ENCODE measurements at regions not wholly inside any gene's neighbourhood (a gene's known extent, or its start where the extent isn't known, plus 50 kb on each side); places are given as distances from the start of the nearest gene placed in this dataset.

GRCh38 chrX:45756557-45756956 lies 555.9 kb upstream of the DIPK2B start:
- Mint-ChIP-seq H3K9me3 (no peaks in the 10 kb centered on the region), H3K4me1 (ENCODE audit: low read depth) (peaks cover 43% of the 10 kb centered on the region), H3K27ac (peak overlapping the region; percentile 49), H3K4me3 (peak overlapping the region; percentile 17), H3K36me3 (ENCODE audit: low read depth) (peaks cover 16% of the 10 kb centered on the region), H3K27me3 (ENCODE audit: low read depth) (no peaks in the 10 kb centered on the region)

- peaks cover 12% of the 10 kb centered on the region for H3K36me3 Mint-ChIP-seq (ENCODE audit: low read depth)
- no peaks in the 10 kb centered on the region for H3K9me3 Mint-ChIP-seq
- peak overlapping the region; percentile 48 for H3K4me3 Mint-ChIP-seq
- no peaks in the 10 kb centered on the region for H3K27me3 Mint-ChIP-seq (ENCODE audit: low read depth)
- H3K27ac Mint-ChIP-seq, result peak overlapping the region; percentile 73
- peaks cover 40% of the 10 kb centered on the region for H3K4me1 Mint-ChIP-seq (ENCODE audit: low read depth)
Measured at GRCh38 chrX:45755703-45756102, 555.0 kb upstream of the DIPK2B start.

- Mint-ChIP-seq H3K36me3 (ENCODE audit: low read depth) (peaks cover 14% of the 10 kb centered on the region), H3K9me3 (no peaks in the 10 kb centered on the region), H3K27ac (no peak overlapping the region), H3K4me3 (no peak overlapping the region), H3K27me3 (ENCODE audit: low read depth) (no peaks in the 10 kb centered on the region), H3K4me1 (ENCODE audit: low read depth) (peaks cover 31% of the 10 kb centered on the region)
Measured at GRCh38 chrX:45751156-45751555, 550.5 kb upstream of the DIPK2B start.

- H3K9me3 Mint-ChIP-seq, result no peaks in the 10 kb centered on the region
- no peaks in the 10 kb centered on the region for H3K27me3 Mint-ChIP-seq (ENCODE audit: low read depth)
- H3K4me3 Mint-ChIP-seq, result no peak overlapping the region
- H3K36me3 Mint-ChIP-seq (ENCODE audit: low read depth), result peaks cover 15% of the 10 kb centered on the region
- H3K4me1 Mint-ChIP-seq (ENCODE audit: low read depth), result peaks cover 29% of the 10 kb centered on the region
- H3K27ac Mint-ChIP-seq, result no peak overlapping the region
Measured at GRCh38 chrX:45750639-45751038, 550.0 kb upstream of the DIPK2B start.

- H3K36me3 Mint-ChIP-seq (ENCODE audit: low read depth), result peaks cover 20% of the 10 kb centered on the region
- no peaks in the 10 kb centered on the region for H3K27me3 Mint-ChIP-seq (ENCODE audit: low read depth)
- peak overlapping the region; percentile 62 for H3K27ac Mint-ChIP-seq
- H3K9me3 Mint-ChIP-seq, result no peaks in the 10 kb centered on the region
- peak overlapping the region; percentile 36 for H3K4me3 Mint-ChIP-seq
- H3K4me1 Mint-ChIP-seq (ENCODE audit: low read depth), result peaks cover 28% of the 10 kb centered on the region
Measured at GRCh38 chrX:45749375-45749774, 548.7 kb upstream of the DIPK2B start.

- Mint-ChIP-seq H3K27ac (no peak overlapping the region), H3K27me3 (ENCODE audit: low read depth) (no peaks in the 10 kb centered on the region), H3K4me3 (no peak overlapping the region), H3K9me3 (no peaks in the 10 kb centered on the region), H3K4me1 (ENCODE audit: low read depth) (peaks cover 28% of the 10 kb centered on the region), H3K36me3 (ENCODE audit: low read depth) (peaks cover 22% of the 10 kb centered on the region)
Measured at GRCh38 chrX:45748369-45748774, 547.7 kb upstream of the DIPK2B start.

GRCh38 chrX:45747905-45748304 lies 547.2 kb upstream of the DIPK2B start:
- peaks cover 22% of the 10 kb centered on the region for H3K36me3 Mint-ChIP-seq (ENCODE audit: low read depth)
- H3K27ac Mint-ChIP-seq, result no peak overlapping the region
- H3K4me1 Mint-ChIP-seq (ENCODE audit: low read depth), result peaks cover 28% of the 10 kb centered on the region
- no peaks in the 10 kb centered on the region for H3K27me3 Mint-ChIP-seq (ENCODE audit: low read depth)
- no peaks in the 10 kb centered on the region for H3K9me3 Mint-ChIP-seq
- no peak overlapping the region for H3K4me3 Mint-ChIP-seq

GRCh38 chrX:45745479-45745878 lies 544.8 kb upstream of the DIPK2B start:
- H3K27ac Mint-ChIP-seq, result no peak overlapping the region
- peaks cover 19% of the 10 kb centered on the region for H3K36me3 Mint-ChIP-seq (ENCODE audit: low read depth)

GRCh38 chrX:45743906-45744625 lies 543.4 kb upstream of the DIPK2B start:
- no peaks in the 10 kb centered on the region for H3K9me3 Mint-ChIP-seq
- H3K36me3 Mint-ChIP-seq (ENCODE audit: low read depth), result peaks cover 17% of the 10 kb centered on the region
- no peak overlapping the region for H3K4me3 Mint-ChIP-seq
- H3K27me3 Mint-ChIP-seq (ENCODE audit: low read depth), result no peaks in the 10 kb centered on the region
- H3K4me1 Mint-ChIP-seq (ENCODE audit: low read depth), result peaks cover 13% of the 10 kb centered on the region
- H3K27ac Mint-ChIP-seq, result no peak overlapping the region

More at GRCh38 chrX:45745479-45745878, 544.8 kb upstream of the DIPK2B start:
- Mint-ChIP-seq H3K4me1 (ENCODE audit: low read depth) (peaks cover 26% of the 10 kb centered on the region), H3K4me3 (no peak overlapping the region), H3K27me3 (ENCODE audit: low read depth) (no peaks in the 10 kb centered on the region), H3K9me3 (no peaks in the 10 kb centered on the region)

- H3K4me1 Mint-ChIP-seq (ENCODE audit: low read depth), result peaks cover 9% of the 10 kb centered on the region
- no peaks in the 10 kb centered on the region for H3K27me3 Mint-ChIP-seq (ENCODE audit: low read depth)
- no peak overlapping the region for H3K4me3 Mint-ChIP-seq
Measured at GRCh38 chrX:45743081-45743533, 542.4 kb upstream of the DIPK2B start.

GRCh38 chrX:45740291-45740690 lies 539.6 kb upstream of the DIPK2B start:
- peaks cover 5% of the 10 kb centered on the region for H3K36me3 Mint-ChIP-seq (ENCODE audit: low read depth)

More at GRCh38 chrX:45743081-45743533, 542.4 kb upstream of the DIPK2B start:
- H3K9me3 Mint-ChIP-seq, result no peaks in the 10 kb centered on the region
- H3K27ac Mint-ChIP-seq, result no peak overlapping the region
- peaks cover 17% of the 10 kb centered on the region for H3K36me3 Mint-ChIP-seq (ENCODE audit: low read depth)

GRCh38 chrX:45735571-45735970 lies 534.9 kb upstream of the DIPK2B start:
- peaks cover 3% of the 10 kb centered on the region for H3K9me3 Mint-ChIP-seq
- peaks cover 2% of the 10 kb centered on the region for H3K36me3 Mint-ChIP-seq (ENCODE audit: low read depth)
- H3K27me3 Mint-ChIP-seq (ENCODE audit: low read depth), result no peaks in the 10 kb centered on the region

More at GRCh38 chrX:45740291-45740690, 539.6 kb upstream of the DIPK2B start:
- H3K27me3 Mint-ChIP-seq (ENCODE audit: low read depth), result no peaks in the 10 kb centered on the region
- no peaks in the 10 kb centered on the region for H3K4me1 Mint-ChIP-seq (ENCODE audit: low read depth)
- H3K4me3 Mint-ChIP-seq, result no peak overlapping the region
- no peaks in the 10 kb centered on the region for H3K9me3 Mint-ChIP-seq
- H3K27ac Mint-ChIP-seq, result no peak overlapping the region

GRCh38 chrX:45731448-45731847 lies 530.8 kb upstream of the DIPK2B start:
- H3K4me3 Mint-ChIP-seq, result no peak overlapping the region
- peaks cover 3% of the 10 kb centered on the region for H3K9me3 Mint-ChIP-seq
- H3K36me3 Mint-ChIP-seq (ENCODE audit: low read depth), result peaks cover 2% of the 10 kb centered on the region
- H3K4me1 Mint-ChIP-seq (ENCODE audit: low read depth), result no peaks in the 10 kb centered on the region
- no peak overlapping the region for H3K27ac Mint-ChIP-seq
- peaks cover 8% of the 10 kb centered on the region for H3K27me3 Mint-ChIP-seq (ENCODE audit: low read depth)

More at GRCh38 chrX:45735571-45735970, 534.9 kb upstream of the DIPK2B start:
- no peak overlapping the region for H3K4me3 Mint-ChIP-seq
- H3K4me1 Mint-ChIP-seq (ENCODE audit: low read depth), result no peaks in the 10 kb centered on the region
- no peak overlapping the region for H3K27ac Mint-ChIP-seq

- no peak overlapping the region for H3K27ac Mint-ChIP-seq
- H3K27me3 Mint-ChIP-seq (ENCODE audit: low read depth), result peaks cover 8% of the 10 kb centered on the region
- H3K9me3 Mint-ChIP-seq, result no peaks in the 10 kb centered on the region
- no peaks in the 10 kb centered on the region for H3K36me3 Mint-ChIP-seq (ENCODE audit: low read depth)
- H3K4me1 Mint-ChIP-seq (ENCODE audit: low read depth), result no peaks in the 10 kb centered on the region
- H3K4me3 Mint-ChIP-seq, result no peak overlapping the region
Measured at GRCh38 chrX:45727761-45728160, 527.1 kb upstream of the DIPK2B start.

GRCh38 chrX:45722471-45722870 lies 521.8 kb upstream of the DIPK2B start:
- Mint-ChIP-seq H3K27ac (no peak overlapping the region), H3K27me3 (ENCODE audit: low read depth) (no peaks in the 10 kb centered on the region), H3K4me3 (no peak overlapping the region), H3K9me3 (no peaks in the 10 kb centered on the region), H3K36me3 (ENCODE audit: low read depth) (no peaks in the 10 kb centered on the region), H3K4me1 (ENCODE audit: low read depth) (peaks cover 6% of the 10 kb centered on the region)
